ENCODE measurements at regions not wholly inside any gene's neighbourhood (a gene's known extent, or its start where the extent isn't known, plus 50 kb on each side); places are given as distances from the start of the nearest gene placed in this dataset.
"Not testable (repeated sequence)": the region's sequence is repeated elsewhere in the genome, so short reads cannot be mapped to it uniquely, and the experiment has no call there.

- not testable (repeated sequence) for H3K27me3 ChIP-seq (replicated peaks; ENCODE audit: control insufficient read depth, insufficient read depth, low read length); DNase-seq (ENCODE audit: extremely low read depth, insufficient read length); H3K4me3 ChIP-seq (replicated peaks; ENCODE audit: low read depth, low read length); H3K36me3 ChIP-seq (ENCODE audit: control insufficient read depth, insufficient read depth, low read length)
Measured at GRCh38 chr9:42656789-42657188, 473.3 kb downstream of the SPATA31A6 start.

GRCh38 chr9:42657496-42657895, 474.0 kb downstream of the SPATA31A6 start:
- not testable (repeated sequence) for H3K4me3 ChIP-seq (replicated peaks; ENCODE audit: low read depth, low read length); H3K36me3 ChIP-seq (ENCODE audit: control insufficient read depth, insufficient read depth, low read length); H3K27me3 ChIP-seq (replicated peaks; ENCODE audit: control insufficient read depth, insufficient read depth, low read length); DNase-seq (ENCODE audit: extremely low read depth, insufficient read length)

GRCh38 chr9:42697146-42697545, 513.7 kb downstream of the SPATA31A6 start:
- DNase-seq (ENCODE audit: extremely low read depth, insufficient read length); H3K36me3 ChIP-seq (ENCODE audit: control insufficient read depth, insufficient read depth, low read length): not testable (repeated sequence)

GRCh38 chr9:42702890-42703289, 519.4 kb downstream of the SPATA31A6 start:
- H3K4me3 ChIP-seq (replicated peaks; ENCODE audit: low read depth, low read length); H3K27me3 ChIP-seq (replicated peaks; ENCODE audit: control insufficient read depth, insufficient read depth, low read length); DNase-seq (ENCODE audit: extremely low read depth, insufficient read length); H3K36me3 ChIP-seq (ENCODE audit: control insufficient read depth, insufficient read depth, low read length): not testable (repeated sequence)

More at GRCh38 chr9:42697146-42697545, 513.7 kb downstream of the SPATA31A6 start:
- H3K4me3 ChIP-seq (replicated peaks; ENCODE audit: low read depth, low read length); H3K27me3 ChIP-seq (replicated peaks; ENCODE audit: control insufficient read depth, insufficient read depth, low read length): not testable (repeated sequence)

- not testable (repeated sequence) for H3K36me3 ChIP-seq (ENCODE audit: control insufficient read depth, insufficient read depth, low read length); H3K27me3 ChIP-seq (replicated peaks; ENCODE audit: control insufficient read depth, insufficient read depth, low read length); DNase-seq (ENCODE audit: extremely low read depth, insufficient read length); H3K4me3 ChIP-seq (replicated peaks; ENCODE audit: low read depth, low read length)
Measured at GRCh38 chr9:42724841-42725835, 541.7 kb downstream of the SPATA31A6 start.

GRCh38 chr9:42743030-42743814, 559.8 kb downstream of the SPATA31A6 start:
- not testable (repeated sequence) for H3K36me3 ChIP-seq (ENCODE audit: control insufficient read depth, insufficient read depth, low read length); H3K4me3 ChIP-seq (replicated peaks; ENCODE audit: low read depth, low read length); H3K27me3 ChIP-seq (replicated peaks; ENCODE audit: control insufficient read depth, insufficient read depth, low read length)
- peak; percentile 80 for TF ChIP-seq CTCF (IDR thresholded peaks at IDR 0.05; ENCODE audit: insufficient read depth, low read length, poor library complexity, severe bottlenecking)
- peak; percentile 28 for DNase-seq (ENCODE audit: extremely low read depth, insufficient read length)

- H3K36me3 ChIP-seq (ENCODE audit: control insufficient read depth, insufficient read depth, low read length); H3K4me3 ChIP-seq (replicated peaks; ENCODE audit: low read depth, low read length); DNase-seq (ENCODE audit: extremely low read depth, insufficient read length); H3K27me3 ChIP-seq (replicated peaks; ENCODE audit: control insufficient read depth, insufficient read depth, low read length): not testable (repeated sequence)
Measured at GRCh38 chr9:42757251-42757650, 573.8 kb downstream of the SPATA31A6 start.

- H3K27me3 ChIP-seq (replicated peaks; ENCODE audit: control insufficient read depth, insufficient read depth, low read length); H3K4me3 ChIP-seq (replicated peaks; ENCODE audit: low read depth, low read length); DNase-seq (ENCODE audit: extremely low read depth, insufficient read length); H3K36me3 ChIP-seq (ENCODE audit: control insufficient read depth, insufficient read depth, low read length): not testable (repeated sequence)
Measured at GRCh38 chr9:42759320-42759719, 575.9 kb downstream of the SPATA31A6 start.

- not testable (repeated sequence) for H3K4me3 ChIP-seq (replicated peaks; ENCODE audit: low read depth, low read length); H3K27me3 ChIP-seq (replicated peaks; ENCODE audit: control insufficient read depth, insufficient read depth, low read length); H3K36me3 ChIP-seq (ENCODE audit: control insufficient read depth, insufficient read depth, low read length); DNase-seq (ENCODE audit: extremely low read depth, insufficient read length)
Measured at GRCh38 chr9:42782201-42782600, 598.7 kb downstream of the SPATA31A6 start.

- DNase-seq (ENCODE audit: extremely low read depth, insufficient read length); H3K4me3 ChIP-seq (replicated peaks; ENCODE audit: low read depth, low read length); H3K36me3 ChIP-seq (ENCODE audit: control insufficient read depth, insufficient read depth, low read length); H3K27me3 ChIP-seq (replicated peaks; ENCODE audit: control insufficient read depth, insufficient read depth, low read length): not testable (repeated sequence)
Measured at GRCh38 chr9:42792725-42793124, 609.3 kb downstream of the SPATA31A6 start.

- not testable (repeated sequence) for DNase-seq (ENCODE audit: extremely low read depth, insufficient read length); H3K4me3 ChIP-seq (replicated peaks; ENCODE audit: low read depth, low read length); H3K36me3 ChIP-seq (ENCODE audit: control insufficient read depth, insufficient read depth, low read length); H3K27me3 ChIP-seq (replicated peaks; ENCODE audit: control insufficient read depth, insufficient read depth, low read length)
Measured at GRCh38 chr9:42798571-42798970, 615.1 kb downstream of the SPATA31A6 start.

- not testable (repeated sequence) for H3K4me3 ChIP-seq (replicated peaks; ENCODE audit: low read depth, low read length); H3K27me3 ChIP-seq (replicated peaks; ENCODE audit: control insufficient read depth, insufficient read depth, low read length); DNase-seq (ENCODE audit: extremely low read depth, insufficient read length); H3K36me3 ChIP-seq (ENCODE audit: control insufficient read depth, insufficient read depth, low read length)
Measured at GRCh38 chr9:42802716-42803115, 619.3 kb downstream of the SPATA31A6 start.

- DNase-seq (ENCODE audit: extremely low read depth, insufficient read length); H3K36me3 ChIP-seq (ENCODE audit: control insufficient read depth, insufficient read depth, low read length); H3K27me3 ChIP-seq (replicated peaks; ENCODE audit: control insufficient read depth, insufficient read depth, low read length); H3K4me3 ChIP-seq (replicated peaks; ENCODE audit: low read depth, low read length): not testable (repeated sequence)
Measured at GRCh38 chr9:42806674-42807073, 623.2 kb downstream of the SPATA31A6 start.
